ENCODE measurements at regions not wholly inside any gene's neighbourhood (a gene's known extent, or its start where the extent isn't known, plus 50 kb on each side); places are given as distances from the start of the nearest gene placed in this dataset.

- TF ChIP-seq, protein P1, sequence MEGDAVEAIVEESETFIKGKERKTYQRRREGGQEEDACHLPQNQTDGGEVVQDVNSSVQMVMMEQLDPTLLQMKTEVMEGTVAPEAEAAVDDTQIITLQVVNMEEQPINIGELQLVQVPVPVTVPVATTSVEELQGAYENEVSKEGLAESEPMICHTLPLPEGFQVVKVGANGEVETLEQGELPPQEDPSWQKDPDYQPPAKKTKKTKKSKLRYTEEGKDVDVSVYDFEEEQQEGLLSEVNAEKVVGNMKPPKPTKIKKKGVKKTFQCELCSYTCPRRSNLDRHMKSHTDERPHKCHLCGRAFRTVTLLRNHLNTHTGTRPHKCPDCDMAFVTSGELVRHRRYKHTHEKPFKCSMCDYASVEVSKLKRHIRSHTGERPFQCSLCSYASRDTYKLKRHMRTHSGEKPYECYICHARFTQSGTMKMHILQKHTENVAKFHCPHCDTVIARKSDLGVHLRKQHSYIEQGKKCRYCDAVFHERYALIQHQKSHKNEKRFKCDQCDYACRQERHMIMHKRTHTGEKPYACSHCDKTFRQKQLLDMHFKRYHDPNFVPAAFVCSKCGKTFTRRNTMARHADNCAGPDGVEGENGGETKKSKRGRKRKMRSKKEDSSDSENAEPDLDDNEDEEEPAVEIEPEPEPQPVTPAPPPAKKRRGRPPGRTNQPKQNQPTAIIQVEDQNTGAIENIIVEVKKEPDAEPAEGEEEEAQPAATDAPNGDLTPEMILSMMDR (IDR thresholded peaks at IDR 0.05; ENCODE audit: insufficient read depth, low read length), result no peak
- no peak for TF ChIP-seq SPI1 (IDR thresholded peaks at IDR 0.05; ENCODE audit: borderline replicate concordance, low read depth)
These were observed 593.5 kb downstream of the KCTD12 start for GRCh38 chr13:76292726-76293125.
